H1 (cell line): ENCODE measurements at regions not wholly inside any gene's neighbourhood (a gene's known extent, or its start where the extent isn't known, plus 50 kb on each side); places are given as distances from the start of the nearest gene placed in this dataset.

ENCODE experiments used
- CTCF ChIA-PET: fragments of 300-600 bp; sonication (Branson Sonifier 250); formaldehyde crosslinking; loops from one replicate; lab custom pipeline; 2021; ENCODE audit not compliant: partially characterized antibody; lab: Charles Lee
- POLR2A ChIA-PET: fragments of 300-600 bp; sonication (Branson Sonifier 250); formaldehyde crosslinking; loops from one replicate; lab custom pipeline; 2021; ENCODE audit warnings: inconsistent platforms; ENCODE audit not compliant: partially characterized antibody; lab: Charles Lee
- DNase-seq, 2 experiments: peaks; one replicate each; pipeline versions ENCODE4 v3.0.0 to v3.0.0-alpha.2; 2010 to 2022; ENCODE audit warnings: low spot score in 2 of 2, low read depth in 1 of 2, mixed read lengths in 1 of 2
- FAIRE-seq: peaks from 2 replicates; lab custom pipeline; 2011; peaks lifted over from hg19 to GRCh38; lab: Jason Lieb, UNC
- H2AFZ ChIP-seq: 2 replicates; pipeline ENCODE4 v1.8.1; 2012; ENCODE audit warnings: low read length, inconsistent platforms
- H2AK5ac ChIP-seq: 2 replicates; pipeline ENCODE4 v1.6.1; 2013; ENCODE audit warnings: low read depth, low read length
- H2BK120ac ChIP-seq: replicated peaks from 2 replicates; pipeline ENCODE3; 2013; ENCODE audit warnings: low read depth, low read length, inconsistent platforms
- H2BK12ac ChIP-seq: 2 replicates; pipeline ENCODE4 v1.6.1; 2013; ENCODE audit warnings: low read depth, low read length
- H2BK15ac ChIP-seq: 2 replicates; pipeline ENCODE4 v1.6.1; 2013; ENCODE audit warnings: low read length
- H2BK20ac ChIP-seq: 2 replicates; pipeline ENCODE4 v1.6.1; 2013; ENCODE audit warnings: low read length
- H2BK5ac ChIP-seq: 2 replicates; pipeline ENCODE4 v1.6.1; 2013; ENCODE audit warnings: low read depth, low read length
- H3K14ac ChIP-seq: 2 replicates; pipeline ENCODE4 v1.6.1; 2013; ENCODE audit warnings: inconsistent platforms; ENCODE audit not compliant: insufficient read length
- H3K18ac ChIP-seq: 2 replicates; pipeline ENCODE4 v1.6.1; 2013; ENCODE audit warnings: low read length; ENCODE audit errors: extremely low read depth
- H3K23ac ChIP-seq: 2 replicates; pipeline ENCODE4 v1.6.1; 2013; ENCODE audit warnings: inconsistent platforms; ENCODE audit not compliant: insufficient read length
- H3K23me2 ChIP-seq: 2 replicates; pipeline ENCODE4 v1.6.1; 2013; ENCODE audit warnings: low read depth, low read length
- H3K27ac ChIP-seq: 2 replicates; pipeline ENCODE4 v1.6.1; 2011; ENCODE audit warnings: low read depth, low read length, inconsistent platforms
- H3K27me3 ChIP-seq, 4 experiments: replicated peaks in 1 of 4; 1 replicate in 1 of 4; 2 replicates in 3 of 4; pipeline versions ENCODE4 v1.6.1 to v1.8.1; 2011 to 2013; ENCODE audit warnings: low read length in 3 of 4, mild to moderate bottlenecking in 3 of 4, inconsistent platforms in 2 of 4, mixed read lengths in 2 of 4, moderate library complexity in 1 of 4; ENCODE audit not compliant: control insufficient read depth in 3 of 4, insufficient read depth in 3 of 4; ENCODE audit errors: extremely low read depth in 1 of 4
- H3K36me3 ChIP-seq, 4 experiments: 2 replicates each; pipeline versions ENCODE4 v1.6.1 to v1.8.1; 2011 to 2013; ENCODE audit warnings: mild to moderate bottlenecking in 4 of 4, low read length in 3 of 4, moderate library complexity in 2 of 4, control low read depth in 1 of 4, inconsistent platforms in 1 of 4; ENCODE audit not compliant: insufficient read depth in 4 of 4, control insufficient read depth in 2 of 4
- H3K4ac ChIP-seq: replicated peaks from 2 replicates; pipeline ENCODE3; 2013; ENCODE audit warnings: low read length, low read depth, mixed read lengths, inconsistent platforms; ENCODE audit not compliant: insufficient read length
- H3K4me1 ChIP-seq, 4 experiments: replicated peaks in 1 of 4; 1 replicate in 1 of 4; 2 replicates in 3 of 4; pipeline versions ENCODE4 v1.6.1 to v1.8.1; 2011 to 2013; ENCODE audit warnings: low read length in 3 of 4, inconsistent platforms in 2 of 4, mixed read lengths in 1 of 4; ENCODE audit not compliant: insufficient read depth in 4 of 4, control insufficient read depth in 3 of 4
- H3K4me2 ChIP-seq, 2 experiments: 2 replicates each; pipeline versions ENCODE4 v1.6.1 to v1.8.1; 2011 to 2013; ENCODE audit warnings: low read depth in 2 of 2, low read length in 2 of 2, control low read depth in 1 of 2, inconsistent platforms in 1 of 2, mild to moderate bottlenecking in 1 of 2; ENCODE audit not compliant: insufficient read depth in 1 of 2
- H3K4me3 ChIP-seq, 4 experiments: fragments of 200-600, 300-600 bp in 1 of 4; sonication (generic), shearing (Covaris generic), sonication (Bioruptor Twin) in 1 of 4; 2 replicates each; pipeline versions ENCODE4 v1.5.1 to v1.8.1; 2011 to 2016; ENCODE audit warnings: low read length in 4 of 4, low read depth in 3 of 4, control low read depth in 2 of 4, inconsistent platforms in 2 of 4, mild to moderate bottlenecking in 2 of 4, mixed read lengths in 1 of 4, moderate library complexity in 1 of 4; ENCODE audit not compliant: insufficient read depth in 2 of 4; ENCODE audit errors: extremely low read depth in 1 of 4
- H3K56ac ChIP-seq: replicated peaks from 2 replicates; pipeline ENCODE3; 2013; ENCODE audit warnings: low read depth, mild to moderate bottlenecking, mixed read lengths, low read length, inconsistent platforms; ENCODE audit not compliant: insufficient read length
- H3K79me1 ChIP-seq: 2 replicates; pipeline ENCODE4 v1.6.1; 2013; ENCODE audit warnings: low read depth, low read length, control low read depth
- H3K79me2 ChIP-seq, 2 experiments: 2 replicates each; pipeline versions ENCODE4 v1.6.1 to v1.8.1; 2012 to 2013; ENCODE audit warnings: low read length in 2 of 2, mild to moderate bottlenecking in 2 of 2, inconsistent platforms in 1 of 2; ENCODE audit not compliant: insufficient read depth in 2 of 2, control insufficient read depth in 1 of 2
- H3K9ac ChIP-seq, 4 experiments: replicated peaks in 1 of 4; 1 replicate in 1 of 4; 2 replicates in 3 of 4; pipeline versions ENCODE4 v1.6.1 to v1.8.1; 2011 to 2013; ENCODE audit warnings: low read depth in 3 of 4, low read length in 3 of 4, control low read depth in 2 of 4, mild to moderate bottlenecking in 2 of 4, moderate library complexity in 2 of 4, inconsistent platforms in 1 of 4; ENCODE audit errors: extremely low read depth in 1 of 4
- H3K9me3 ChIP-seq, 2 experiments: 2 replicates each; pipeline versions ENCODE4 v1.6.1 to v1.8.1; 2012 to 2013; ENCODE audit warnings: mild to moderate bottlenecking in 2 of 2, moderate library complexity in 2 of 2, control low read depth in 1 of 2, inconsistent platforms in 1 of 2, low read depth in 1 of 2, low read length in 1 of 2, mixed read lengths in 1 of 2; ENCODE audit not compliant: insufficient read depth in 2 of 2
- H4K20me1 ChIP-seq, 2 experiments: replicated peaks in 1 of 2; 2 replicates each; pipeline versions ENCODE3 to v1.8.1; 2011 to 2013; ENCODE audit warnings: inconsistent platforms in 2 of 2, low read length in 2 of 2, mild to moderate bottlenecking in 1 of 2; ENCODE audit not compliant: insufficient read depth in 2 of 2, control insufficient read depth in 1 of 2
- H4K5ac ChIP-seq: 2 replicates; pipeline ENCODE4 v1.6.1; 2013; ENCODE audit warnings: low read length, low read depth, mixed read lengths, inconsistent platforms; ENCODE audit not compliant: insufficient read length
- H4K8ac ChIP-seq: 2 replicates; pipeline ENCODE4 v1.8.0; 2013; ENCODE audit warnings: mild to moderate bottlenecking, moderate library complexity, low read length, inconsistent platforms; ENCODE audit not compliant: insufficient read depth; ENCODE audit errors: extremely low read depth
- H4K91ac ChIP-seq: replicated peaks from 2 replicates; pipeline ENCODE3; 2013; ENCODE audit warnings: low read length, mixed read lengths, inconsistent platforms; ENCODE audit not compliant: insufficient read length
- ATF2 ChIP-seq: IDR thresholded peaks from 2 replicates; pipeline ENCODE4 v1.6.1; 2012; ENCODE audit warnings: low read length, inconsistent platforms
- BCL11A ChIP-seq, 2 experiments: IDR thresholded peaks; one replicate each; pipeline ENCODE4 v1.6.1; 2011; ENCODE audit warnings: low read depth in 2 of 2, low read length in 2 of 2, mild to moderate bottlenecking in 2 of 2
- CREB1 ChIP-seq: IDR thresholded peaks from 2 replicates; pipeline ENCODE4 v1.6.1; 2012; ENCODE audit warnings: inconsistent platforms
- CTBP2 ChIP-seq: IDR thresholded peaks from 2 replicates; pipeline ENCODE4 v1.7.0; 2011; ENCODE audit warnings: borderline replicate concordance, mild to moderate bottlenecking, moderate library complexity, mixed read lengths, low read length; ENCODE audit not compliant: insufficient read depth, insufficient read length
- EGR1 ChIP-seq: IDR thresholded peaks from 2 replicates; pipeline ENCODE4 v1.6.1; 2011; ENCODE audit warnings: low read depth, low read length, borderline replicate concordance
- KDM1A ChIP-seq: fragments of 200-600, 300-600 bp; sonication (generic); IDR thresholded peaks from 2 replicates; pipeline ENCODE4 v1.7.1; 2016; ENCODE audit warnings: mild to moderate bottlenecking, low read length, borderline replicate concordance
- POLR2A ChIP-seq, 2 experiments: IDR thresholded peaks; 1 replicate in 1 of 2; 2 replicates in 1 of 2; pipeline ENCODE4 v1.6.1; 2011; ENCODE audit warnings: low read depth in 2 of 2, low read length in 2 of 2, mild to moderate bottlenecking in 2 of 2; ENCODE audit errors: control extremely low read depth in 1 of 2
- RAD21 ChIP-seq, 2 experiments: IDR thresholded peaks in 1 of 2; conservative IDR thresholded peaks in 1 of 2; 2 replicates each; pipeline ENCODE4 v1.6.1; 2011; ENCODE audit warnings: low read depth in 2 of 2, low read length in 2 of 2, improper control_type of control experiment in 1 of 2, inconsistent platforms in 1 of 2, mild to moderate bottlenecking in 1 of 2, moderate library complexity in 1 of 2
- TBP ChIP-seq: IDR thresholded peaks from 2 replicates; pipeline ENCODE4 v1.6.1; 2011; ENCODE audit warnings: low read depth, low read length, improper control_type of control experiment
- TEAD4 ChIP-seq: IDR thresholded peaks from 2 replicates; pipeline ENCODE4 v1.6.1; 2012; ENCODE audit warnings: low read depth, low read length, inconsistent platforms, mixed read lengths
- ZNF274 ChIP-seq: IDR thresholded peaks from 2 replicates; pipeline ENCODE4 v1.7.0; 2012; ENCODE audit warnings: low read length, borderline replicate concordance; ENCODE audit errors: extremely low read depth
- WGBS, 2 experiments: shearing (Covaris generic) in 1 of 2; methylation state at CpG; one replicate each; pipeline versions ENCODE4 v1.1.6 to v1.1.7; 2013 to 2015; ENCODE audit warnings: low lambda C conversion rate in 2 of 2, mixed read lengths in 2 of 2, inconsistent platforms in 1 of 2, low coverage in 1 of 2, missing lambda C conversion rate in 1 of 2; ENCODE audit not compliant: insufficient replicate concordance in 2 of 2, insufficient coverage in 1 of 2, insufficient read length in 1 of 2; ENCODE audit errors: extremely low coverage in 1 of 2, missing lambda C conversion rate in 1 of 2; 5-methylcytosine and 5-hydroxymethylcytosine counted together

GRCh38 chr12:88820012-88820411, 239.7 kb upstream of the KITLG start:
- no peaks in the 10 kb centered on the region for H3K27me3 ChIP-seq
- POLR2A ChIA-PET: no interaction called here
- DNase-seq (no peak), FAIRE-seq (no peak)
- no peaks in the 10 kb centered on the region for H3K4me1 ChIP-seq
- no peaks in the 10 kb centered on the region for H3K79me2 ChIP-seq
- H3K4me3 ChIP-seq: no peak overlapping the region
- no peak overlapping the region for H3K18ac ChIP-seq
- no peak overlapping the region for H4K91ac ChIP-seq
- TF ChIP-seq ZNF274 (no peak), CREB1 (no peak), KDM1A (no peak), CTBP2 (no peak), BCL11A (IDR thresholded peaks at IDR 0.05; ENCODE audit: low read depth in 2 of 2, low read length in 2 of 2) (no peak), EGR1 (no peak), ATF2 (no peak), TEAD4 (no peak), POLR2A (IDR thresholded peaks at IDR 0.05; ENCODE audit: control extremely low read depth in 1 of 2, low read depth in 2 of 2, low read length in 2 of 2) (no peak), RAD21 (IDR thresholded peaks at IDR 0.05 in 1 of 2, conservative IDR thresholded peaks at IDR 0.05 in 1 of 2; ENCODE audit: low read depth in 2 of 2, low read length in 2 of 2) (no peak), TBP (no peak)
- no peak overlapping the region for H2BK15ac ChIP-seq
- no peak overlapping the region for H2BK120ac ChIP-seq
- no peak overlapping the region for H3K4me2 ChIP-seq
- H2BK12ac ChIP-seq: no peak overlapping the region
- no peak overlapping the region for H3K14ac ChIP-seq
- no peak overlapping the region for H2BK20ac ChIP-seq
- H4K5ac ChIP-seq: no peak overlapping the region
- no peaks in the 10 kb centered on the region for H3K9me3 ChIP-seq
- H3K9ac ChIP-seq: no peak overlapping the region
- no peaks in the 10 kb centered on the region for H4K20me1 ChIP-seq
- CTCF ChIA-PET: interaction anchor here (0.6 to 1.1 kb wide), 2 partner anchors 12 to 42 kb away, joined by 3 read pairs; no protein-coding TSS in a partner anchor
- no peak overlapping the region for H3K27ac ChIP-seq
- no peak overlapping the region for H4K8ac ChIP-seq
- H3K56ac ChIP-seq: no peak overlapping the region
- H3K4ac ChIP-seq: no peak overlapping the region
- no peak overlapping the region for H3K23ac ChIP-seq
- no peak overlapping the region for H2BK5ac ChIP-seq
- H2AFZ ChIP-seq: no peak overlapping the region
- WGBS, 2 experiments: 91% methylated on average over 1 of the region's 1 CpG; no CpG with 5 or more reads in 1 of the 2 experiments
- H3K79me1 ChIP-seq: no peaks in the 10 kb centered on the region
- no peak overlapping the region for H2AK5ac ChIP-seq
- no peaks in the 10 kb centered on the region for H3K23me2 ChIP-seq
- H3K36me3 ChIP-seq: no peaks in the 10 kb centered on the region
